ENCODE measurements at regions not wholly inside any gene's neighbourhood (a gene's known extent, or its start where the extent isn't known, plus 50 kb on each side); places are given as distances from the start of the nearest gene placed in this dataset.

- no peak overlapping the region for H3K4me3 ChIP-seq (ENCODE audit: low read length)
- DNase-seq (ENCODE audit: low read depth): no peak
Measured at GRCh38 chr2:196365145-196365544, 193.8 kb upstream of the STK17B start.

DNA sequence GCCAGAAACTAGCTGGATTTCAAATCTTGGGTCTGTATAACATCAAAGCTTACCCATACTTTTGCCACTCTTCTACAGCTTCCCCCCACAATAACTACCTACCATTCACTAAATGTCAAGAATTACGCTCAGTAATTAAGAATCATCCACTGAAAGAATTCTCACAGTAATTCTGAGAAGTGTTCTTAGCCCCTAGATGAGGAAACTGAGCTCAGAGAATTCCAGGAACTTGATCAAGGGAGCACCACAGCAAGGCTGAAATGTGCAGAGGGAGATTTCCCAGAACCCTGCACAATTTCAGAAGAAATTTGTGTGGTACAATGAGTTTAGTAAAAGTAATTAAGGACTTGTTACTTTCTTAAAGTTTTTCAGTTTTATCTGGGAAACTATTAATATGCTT, 194.5 kb upstream of the STK17B start:
- no peak for DNase-seq (ENCODE audit: low read depth)
- TF ChIP-seq CTCF (conservative IDR thresholded peaks at IDR 0.05; ENCODE audit: low read depth, low read length): no peak
- H3K4me3 ChIP-seq (ENCODE audit: low read length): no peak overlapping the region

More at GRCh38 chr2:196365145-196365544, 193.8 kb upstream of the STK17B start:
- no peak for TF ChIP-seq CTCF (conservative IDR thresholded peaks at IDR 0.05; ENCODE audit: low read depth, low read length)

DNA sequence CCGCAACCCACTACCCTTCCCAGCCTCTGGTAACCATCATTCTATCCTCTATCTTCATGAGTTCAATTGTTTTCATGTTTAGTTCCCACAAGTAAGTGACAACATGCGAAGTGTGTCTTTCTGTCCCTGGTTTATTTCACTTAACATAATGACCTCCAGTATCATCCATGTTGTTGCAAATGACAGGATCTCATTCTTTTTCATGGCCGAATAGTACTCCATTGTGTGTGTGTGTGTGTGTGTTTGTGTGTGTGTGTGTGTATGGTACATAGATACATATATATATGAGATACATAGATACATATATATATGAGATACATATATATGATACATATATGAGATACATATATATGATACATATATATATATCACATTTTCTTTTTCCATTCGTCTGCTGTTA, 196.3 kb upstream of the STK17B start:
- no peak for TF ChIP-seq CTCF (conservative IDR thresholded peaks at IDR 0.05; ENCODE audit: low read depth, low read length)
- no peak for DNase-seq (ENCODE audit: low read depth)
- H3K4me3 ChIP-seq (ENCODE audit: low read length): no peak overlapping the region

- DNase-seq (ENCODE audit: low read depth): no peak
- H3K4me3 ChIP-seq (ENCODE audit: low read length): no peak overlapping the region
- TF ChIP-seq CTCF (conservative IDR thresholded peaks at IDR 0.05; ENCODE audit: low read depth, low read length): no peak
Measured at GRCh38 chr2:196368546-196369225, 197.3 kb upstream of the STK17B start.

DNA sequence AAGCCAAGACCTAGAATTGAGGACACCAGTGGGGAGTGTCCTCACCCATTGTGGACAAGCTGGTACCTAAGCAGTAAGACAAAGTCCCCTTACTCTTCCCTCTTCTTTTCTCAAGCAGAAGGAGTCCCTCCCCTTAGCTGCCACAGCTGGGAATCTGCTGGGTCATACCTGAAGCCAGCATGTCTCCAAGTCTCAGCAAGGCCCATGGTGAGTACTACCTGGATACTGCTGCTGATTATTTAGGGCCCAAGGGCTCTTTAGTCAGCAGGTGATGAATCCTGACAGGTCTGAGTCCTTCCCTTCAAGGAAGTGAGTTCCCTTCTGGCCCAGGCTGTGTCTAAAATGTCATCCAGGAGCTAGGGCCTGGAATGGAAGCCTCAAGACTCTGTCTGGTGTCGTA, 198.6 kb upstream of the STK17B start:
- TF ChIP-seq CTCF (conservative IDR thresholded peaks at IDR 0.05; ENCODE audit: low read depth, low read length): no peak
- no peak for DNase-seq (ENCODE audit: low read depth)
- no peak overlapping the region for H3K4me3 ChIP-seq (ENCODE audit: low read length)

DNA sequence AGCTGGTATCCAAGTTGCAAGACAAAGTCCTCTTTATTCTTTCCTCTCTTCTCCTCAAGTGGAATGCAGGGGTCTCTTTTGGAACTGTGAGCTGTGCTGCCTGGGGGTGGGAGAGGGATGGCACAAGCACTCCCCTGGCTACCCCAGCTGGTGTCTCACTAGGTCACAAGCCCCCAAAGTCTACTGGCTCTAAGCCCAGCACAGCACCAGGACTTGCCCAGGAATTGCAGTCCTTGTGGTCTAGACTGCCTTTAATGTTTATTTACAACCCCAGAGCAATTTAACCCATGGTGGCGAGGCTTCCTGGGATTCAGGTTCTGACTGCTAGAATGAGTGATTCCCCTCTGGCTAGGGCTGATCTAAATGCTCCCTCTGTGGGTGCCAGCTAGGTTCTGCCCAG, 199.0 kb upstream of the STK17B start:
- no peak for DNase-seq (ENCODE audit: low read depth)
- H3K4me3 ChIP-seq (ENCODE audit: low read length): no peak overlapping the region
- TF ChIP-seq CTCF (conservative IDR thresholded peaks at IDR 0.05; ENCODE audit: low read depth, low read length): no peak

DNA sequence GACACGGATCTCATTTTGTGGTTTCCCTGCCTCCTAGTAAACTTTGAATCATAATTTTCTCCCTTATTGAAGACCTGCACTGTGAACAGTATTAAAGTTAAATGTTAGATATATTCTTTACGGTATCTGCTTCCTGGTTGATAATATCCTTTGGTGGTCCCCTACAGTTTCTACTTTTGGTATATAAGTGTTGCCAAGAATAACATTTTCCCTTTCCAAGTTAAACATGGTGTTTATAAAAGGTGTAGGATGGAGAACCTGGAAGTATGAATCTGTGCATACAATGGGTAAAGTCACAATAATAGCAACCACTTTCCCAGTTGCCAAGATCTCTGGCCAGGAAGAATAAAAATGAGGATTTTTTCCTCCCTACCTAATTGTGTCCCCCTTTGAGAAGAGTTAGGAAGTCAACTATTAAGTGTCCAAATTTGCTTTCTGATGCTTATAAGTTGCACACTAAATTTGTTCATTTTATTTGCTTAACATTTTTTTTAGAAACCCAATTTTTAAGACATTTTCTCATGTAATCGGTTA, 201.0 kb upstream of the STK17B start:
- TF ChIP-seq CTCF (conservative IDR thresholded peaks at IDR 0.05; ENCODE audit: low read depth, low read length): no peak
- no peak overlapping the region for H3K4me3 ChIP-seq (ENCODE audit: low read length)
- no peak for DNase-seq (ENCODE audit: low read depth)
